Mesothelial cell of epicardium (in vitro differentiated cells): ENCODE measurements at regions not wholly inside any gene's neighbourhood (a gene's known extent, or its start where the extent isn't known, plus 50 kb on each side); places are given as distances from the start of the nearest gene placed in this dataset.

Source experiments
- DNase-seq, 2 experiments: peaks; one replicate each; pipeline ENCODE4 v3.0.0; 2021; ENCODE audit warnings: low spot score in 2 of 2; ENCODE audit not compliant: unreplicated experiment in 2 of 2
- H3K27ac Mint-ChIP-seq: 2 replicates; pipeline ENCODE4 v1.8.0; 2021; ENCODE audit warnings: mixed read lengths
- H3K27me3 Mint-ChIP-seq: 2 replicates; pipeline ENCODE4 v1.8.0; 2021; ENCODE audit warnings: low read depth, mixed read lengths
- H3K36me3 Mint-ChIP-seq: 2 replicates; pipeline ENCODE4 v1.8.0; 2021; ENCODE audit warnings: mixed read lengths
- H3K4me1 Mint-ChIP-seq: 2 replicates; pipeline ENCODE4 v1.8.0; 2021; ENCODE audit warnings: mixed read lengths
- H3K4me3 Mint-ChIP-seq: 2 replicates; pipeline ENCODE4 v1.8.0; 2021; ENCODE audit warnings: mild to moderate bottlenecking, moderate library complexity, mixed read lengths
- H3K9me3 Mint-ChIP-seq: 2 replicates; pipeline ENCODE4 v1.8.0; 2021; ENCODE audit warnings: mixed read lengths
- TF ChIP-seq, protein P1 (sequence below): fragments of 200-600 bp; sonication (generic); IDR thresholded peaks from one replicate; pipeline ENCODE4 v1.5.0; 2021; ENCODE audit warnings: antibody characterized with exemption; ENCODE audit not compliant: unreplicated experiment

GRCh38 chr11:130582176-130582575, 133.7 kb downstream of the ADAMTS15 start:
- peaks cover 7% of the 10 kb centered on the region for H3K9me3 Mint-ChIP-seq
- no peak overlapping the region for H3K27ac Mint-ChIP-seq
- H3K4me1 Mint-ChIP-seq = peaks cover 19% of the 10 kb centered on the region
- TF ChIP-seq, protein P1, sequence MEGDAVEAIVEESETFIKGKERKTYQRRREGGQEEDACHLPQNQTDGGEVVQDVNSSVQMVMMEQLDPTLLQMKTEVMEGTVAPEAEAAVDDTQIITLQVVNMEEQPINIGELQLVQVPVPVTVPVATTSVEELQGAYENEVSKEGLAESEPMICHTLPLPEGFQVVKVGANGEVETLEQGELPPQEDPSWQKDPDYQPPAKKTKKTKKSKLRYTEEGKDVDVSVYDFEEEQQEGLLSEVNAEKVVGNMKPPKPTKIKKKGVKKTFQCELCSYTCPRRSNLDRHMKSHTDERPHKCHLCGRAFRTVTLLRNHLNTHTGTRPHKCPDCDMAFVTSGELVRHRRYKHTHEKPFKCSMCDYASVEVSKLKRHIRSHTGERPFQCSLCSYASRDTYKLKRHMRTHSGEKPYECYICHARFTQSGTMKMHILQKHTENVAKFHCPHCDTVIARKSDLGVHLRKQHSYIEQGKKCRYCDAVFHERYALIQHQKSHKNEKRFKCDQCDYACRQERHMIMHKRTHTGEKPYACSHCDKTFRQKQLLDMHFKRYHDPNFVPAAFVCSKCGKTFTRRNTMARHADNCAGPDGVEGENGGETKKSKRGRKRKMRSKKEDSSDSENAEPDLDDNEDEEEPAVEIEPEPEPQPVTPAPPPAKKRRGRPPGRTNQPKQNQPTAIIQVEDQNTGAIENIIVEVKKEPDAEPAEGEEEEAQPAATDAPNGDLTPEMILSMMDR = no peak
- no peaks in the 10 kb centered on the region for H3K27me3 Mint-ChIP-seq
- H3K4me3 Mint-ChIP-seq = no peak overlapping the region
- DNase-seq = no peak
- H3K36me3 Mint-ChIP-seq = no peaks in the 10 kb centered on the region

- Mint-ChIP-seq H3K27me3 (no peaks in the 10 kb centered on the region), H3K4me1 (peaks cover 19% of the 10 kb centered on the region), H3K9me3 (peaks cover 7% of the 10 kb centered on the region), H3K4me3 (no peak overlapping the region), H3K27ac (no peak overlapping the region), H3K36me3 (no peaks in the 10 kb centered on the region)
- no peak for DNase-seq
- TF ChIP-seq, protein P1 = no peak
Observed at GRCh38 chr11:130582981-130583380, 134.5 kb downstream of the ADAMTS15 start.

DNA sequence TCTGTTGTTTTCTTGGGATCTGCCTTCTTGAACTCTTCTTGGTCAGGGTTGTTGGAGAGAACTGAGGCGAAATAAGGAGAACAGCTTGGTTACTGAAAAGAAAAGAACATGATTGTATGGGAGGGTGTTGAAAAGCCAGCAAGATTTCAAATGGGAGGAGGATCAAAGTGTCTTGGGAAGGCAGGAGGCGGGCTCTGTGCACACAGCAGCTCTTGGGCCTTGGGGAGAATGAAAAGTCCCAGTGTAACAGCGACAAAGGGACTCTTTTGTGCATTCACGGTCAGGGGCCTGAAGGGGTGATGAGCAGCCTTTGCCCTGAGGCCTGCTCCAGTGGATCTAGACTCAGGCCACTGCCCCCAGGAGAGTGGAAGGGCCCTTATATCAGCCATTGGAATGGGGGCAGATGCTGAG, 135.4 kb downstream of the ADAMTS15 start:
- Mint-ChIP-seq H3K4me3 (no peak overlapping the region), H3K27me3 (no peaks in the 10 kb centered on the region), H3K36me3 (no peaks in the 10 kb centered on the region), H3K9me3 (peaks cover 7% of the 10 kb centered on the region), H3K27ac (no peak overlapping the region), H3K4me1 (peaks cover 19% of the 10 kb centered on the region)
- TF ChIP-seq, protein P1 = no peak
- DNase-seq = no peak

DNA sequence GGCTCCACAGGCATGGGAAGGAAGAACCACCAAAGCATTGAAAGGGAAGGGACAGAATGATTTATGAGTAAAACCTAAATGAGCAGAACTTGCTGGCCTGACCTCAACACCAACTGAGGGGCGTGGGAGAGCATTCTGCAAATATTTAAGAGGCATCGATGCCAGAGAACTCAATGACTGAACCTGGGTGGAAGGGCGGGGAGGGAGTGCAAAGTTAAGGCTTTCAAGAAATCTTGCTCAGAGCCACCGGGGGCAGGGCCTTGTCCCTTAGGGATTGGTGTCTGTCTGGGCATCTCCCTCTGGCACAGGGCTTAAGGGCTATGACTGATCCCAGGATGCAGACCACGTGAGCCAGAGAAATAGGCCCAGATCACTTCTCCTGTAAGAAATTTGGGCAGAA, 137.1 kb downstream of the ADAMTS15 start:
- TF ChIP-seq, protein P1 = no peak
- Mint-ChIP-seq H3K27me3 (peaks cover 1% of the 10 kb centered on the region), H3K27ac (no peak overlapping the region), H3K4me3 (no peak overlapping the region), H3K36me3 (no peaks in the 10 kb centered on the region), H3K4me1 (peaks cover 15% of the 10 kb centered on the region), H3K9me3 (peaks cover 12% of the 10 kb centered on the region)
- DNase-seq = no peak

DNA sequence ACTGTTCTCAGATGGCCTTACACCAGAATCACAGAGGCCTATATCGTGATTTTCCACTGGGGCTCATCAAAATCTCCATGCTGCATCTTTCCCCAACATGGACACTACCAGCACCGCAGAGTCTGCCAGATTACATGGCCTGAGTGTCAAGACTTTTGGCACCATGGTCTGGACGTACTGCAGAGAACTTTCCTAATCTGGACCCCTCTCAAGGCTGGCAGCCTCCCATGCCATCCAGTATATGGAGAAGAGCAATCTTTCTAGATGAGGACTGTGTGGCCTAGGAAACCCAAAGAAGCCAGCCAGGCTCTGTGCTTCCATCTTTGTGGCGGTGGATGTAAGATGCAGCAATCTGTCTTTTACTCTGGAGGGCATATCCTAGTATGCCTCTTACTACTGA, 139.2 kb downstream of the ADAMTS15 start:
- Mint-ChIP-seq H3K4me3 (no peak overlapping the region), H3K27me3 (peaks cover 1% of the 10 kb centered on the region), H3K4me1 (no peaks in the 10 kb centered on the region), H3K27ac (no peak overlapping the region), H3K9me3 (peaks cover 14% of the 10 kb centered on the region), H3K36me3 (no peaks in the 10 kb centered on the region)
- TF ChIP-seq, protein P1 = no peak
- DNase-seq = no peak

- TF ChIP-seq, protein P1 = no peak
- H3K4me3 Mint-ChIP-seq = no peak overlapping the region
- no peak for DNase-seq
- H3K27ac Mint-ChIP-seq = no peak overlapping the region
- H3K27me3 Mint-ChIP-seq = peaks cover 1% of the 10 kb centered on the region
- H3K9me3 Mint-ChIP-seq = peaks cover 10% of the 10 kb centered on the region
- no peaks in the 10 kb centered on the region for H3K4me1 Mint-ChIP-seq
- H3K36me3 Mint-ChIP-seq = no peaks in the 10 kb centered on the region
Observed at GRCh38 chr11:130588471-130588870, 140.0 kb downstream of the ADAMTS15 start.
